ENCODE measurements at regions not wholly inside any gene's neighbourhood (a gene's known extent, or its start where the extent isn't known, plus 50 kb on each side); places are given as distances from the start of the nearest gene placed in this dataset.
"Not testable (repeated sequence)": the region's sequence is repeated elsewhere in the genome, so short reads cannot be mapped to it uniquely, and the experiment has no call there.

GRCh38 chr20:48368580-48369021 lies 459.2 kb downstream of the PREX1 start:
- not testable (repeated sequence) for TF ChIP-seq CTCF (IDR thresholded peaks at IDR 0.05; ENCODE audit: low read depth, low read length); EZH2phosphoT487 (IDR thresholded peaks at IDR 0.05; ENCODE audit: low read depth)
